GM23338 (cell line): ENCODE measurements at regions not wholly inside any gene's neighbourhood (a gene's known extent, or its start where the extent isn't known, plus 50 kb on each side); places are given as distances from the start of the nearest gene placed in this dataset.

ENCODE experiments used
- ATAC-seq: fragments of 200-7000 bp; cut with Tn5 transposase; 3 replicates; pipeline ENCODE4 v1.9.1; 2020
- DNase-seq: peaks from one replicate; pipeline ENCODE4 v3.0.0-alpha.2; 2015; ENCODE audit warnings: low spot score
- H2AFZ ChIP-seq: fragments of 200-600 bp; sonication (generic); 2 replicates; pipeline ENCODE4 v1.8.0; 2016; ENCODE audit warnings: antibody characterized with exemption, mild to moderate bottlenecking, moderate library complexity
- H3F3A ChIP-seq: fragments of 200-600 bp; sonication (generic); replicated peaks from 2 replicates; pipeline ENCODE4 v1.8.0; 2017; ENCODE audit warnings: antibody characterized with exemption, mixed run types, low read depth
- H3K27ac ChIP-seq: fragments of 200-600 bp; sonication (generic); 2 replicates; pipeline ENCODE4 v1.6.1; 2016; ENCODE audit warnings: low read depth
- H3K27me3 ChIP-seq: fragments of 200-600 bp; sonication (generic); 2 replicates; pipeline ENCODE4 v1.8.0; 2016; ENCODE audit warnings: mild to moderate bottlenecking, mixed run types, moderate library complexity; ENCODE audit not compliant: insufficient read depth
- H3K36me3 ChIP-seq: fragments of 200-600 bp; sonication (generic); 2 replicates; pipeline ENCODE4 v1.8.0; 2016; ENCODE audit warnings: mild to moderate bottlenecking; ENCODE audit not compliant: insufficient read depth
- H3K4me1 ChIP-seq: fragments of 200-600 bp; sonication (generic); 2 replicates; pipeline ENCODE4 v1.8.0; 2016; ENCODE audit warnings: mild to moderate bottlenecking, moderate library complexity; ENCODE audit not compliant: insufficient read depth
- H3K4me2 ChIP-seq: fragments of 200-600 bp; sonication (generic); 2 replicates; pipeline ENCODE4 v1.7.1; 2017; ENCODE audit warnings: mixed run types
- H3K4me3 ChIP-seq: fragments of 200-600 bp; sonication (generic); 2 replicates; pipeline ENCODE4 v1.6.1; 2016; ENCODE audit warnings: mixed run types
- H3K79me2 ChIP-seq: fragments of 200-600 bp; sonication (generic); replicated peaks from 2 replicates; pipeline ENCODE4 v1.8.0; 2017; ENCODE audit warnings: mild to moderate bottlenecking; ENCODE audit not compliant: insufficient read depth
- H3K9me2 ChIP-seq: fragments of 200-600 bp; sonication (generic); 2 replicates; pipeline ENCODE4 v1.8.0; 2017; ENCODE audit not compliant: insufficient read depth
- H4K20me1 ChIP-seq: fragments of 200-600 bp; sonication (generic); replicated peaks from 2 replicates; pipeline ENCODE4 v1.8.0; 2017; ENCODE audit warnings: mild to moderate bottlenecking; ENCODE audit not compliant: insufficient read depth
- H3K27ac Mint-ChIP-seq: 2 replicates; pipeline ENCODE4 v1.8.0; 2020; ENCODE audit warnings: inconsistent platforms, mild to moderate bottlenecking, moderate library complexity, mixed read lengths
- H3K27me3 Mint-ChIP-seq: 3 replicates; pipeline ENCODE4 v1.8.0; 2022; ENCODE audit warnings: low read depth, mild to moderate bottlenecking, moderate library complexity, mixed read lengths, inconsistent platforms; ENCODE audit not compliant: insufficient read depth, poor library complexity
- H3K36me3 Mint-ChIP-seq: 3 replicates; pipeline ENCODE4 v1.8.0; 2021; ENCODE audit warnings: low read depth, mild to moderate bottlenecking, inconsistent platforms, moderate library complexity, mixed read lengths
- H3K4me1 Mint-ChIP-seq: 3 replicates; pipeline ENCODE4 v1.8.0; 2020; ENCODE audit warnings: mild to moderate bottlenecking, inconsistent platforms, mixed read lengths
- H3K4me3 Mint-ChIP-seq: 3 replicates; pipeline ENCODE4 v1.8.0; 2021; ENCODE audit warnings: moderate library complexity, mild to moderate bottlenecking, inconsistent platforms, mixed read lengths
- H3K9me3 Mint-ChIP-seq: 3 replicates; pipeline ENCODE4 v1.8.0; 2020; ENCODE audit warnings: moderate library complexity, mild to moderate bottlenecking, inconsistent platforms, mixed read lengths
- CREB1 ChIP-seq: fragments of 250-450 bp; sonication (Bioruptor Pico); IDR thresholded peaks from 2 replicates; pipeline ENCODE4 v1.5.0; 2020; ENCODE audit warnings: low read depth, mild to moderate bottlenecking, moderate library complexity
- ETS1 ChIP-seq: IDR thresholded peaks from 2 replicates; pipeline ENCODE4 v1.6.1; 2016; ENCODE audit warnings: antibody characterized with exemption
- EZH2 ChIP-seq: fragments of 200-600 bp; sonication (generic); IDR thresholded peaks from one replicate; pipeline ENCODE4 v1.8.0; 2017; ENCODE audit warnings: antibody characterized with exemption, mild to moderate bottlenecking, low read depth; ENCODE audit not compliant: unreplicated experiment
- EZH2phosphoT487 ChIP-seq: fragments of 200-600 bp; sonication (generic); IDR thresholded peaks from one replicate; pipeline ENCODE4 v1.8.1; 2018; ENCODE audit warnings: antibody characterized with exemption; ENCODE audit not compliant: unreplicated experiment
- JUNB ChIP-seq: IDR thresholded peaks from one replicate; pipeline ENCODE4 v1.6.1; 2016; ENCODE audit warnings: antibody characterized with exemption; ENCODE audit not compliant: unreplicated experiment
- NANOG ChIP-seq: IDR thresholded peaks from 2 replicates; pipeline ENCODE4 v1.6.1; 2016; ENCODE audit warnings: antibody characterized with exemption, borderline replicate concordance
- POLR2AphosphoS5 ChIP-seq: IDR thresholded peaks from 2 replicates; pipeline ENCODE4 v1.6.1; 2016; ENCODE audit warnings: antibody characterized with exemption, low read depth
- REST ChIP-seq: IDR thresholded peaks from one replicate; pipeline ENCODE4 v1.6.1; 2018; ENCODE audit warnings: antibody characterized with exemption; ENCODE audit not compliant: unreplicated experiment
- STAT1 ChIP-seq: IDR thresholded peaks from one replicate; pipeline ENCODE4 v1.6.1; 2016; ENCODE audit warnings: antibody characterized with exemption; ENCODE audit not compliant: unreplicated experiment
- ZNF114 ChIP-seq: fragments of 250-450 bp; sonication (Bioruptor Pico); IDR thresholded peaks from 2 replicates; pipeline ENCODE4 v1.5.0; 2020; ENCODE audit warnings: mild to moderate bottlenecking, moderate library complexity
- ZNF331 ChIP-seq: fragments of 250-450 bp; sonication (Bioruptor Pico); IDR thresholded peaks from 2 replicates; pipeline ENCODE4 v1.5.0; 2020; ENCODE audit warnings: low read depth, mild to moderate bottlenecking, moderate library complexity
- ZNF462 ChIP-seq: fragments of 250-450 bp; sonication (Bioruptor Pico); IDR thresholded peaks from 2 replicates; pipeline ENCODE4 v1.5.0; 2020; ENCODE audit warnings: mild to moderate bottlenecking, moderate library complexity
- TF ChIP-seq, protein P1 (sequence below), 2 experiments: fragments of 200-600 bp in 1 of 2; sonication (generic) in 1 of 2; conservative IDR thresholded peaks; 2 replicates each; pipeline versions ENCODE4 v1.5.1 to v1.6.1; 2016 to 2017; ENCODE audit warnings: antibody characterized with exemption in 2 of 2, low read depth in 2 of 2, mild to moderate bottlenecking in 2 of 2, moderate library complexity in 1 of 2

DNA sequence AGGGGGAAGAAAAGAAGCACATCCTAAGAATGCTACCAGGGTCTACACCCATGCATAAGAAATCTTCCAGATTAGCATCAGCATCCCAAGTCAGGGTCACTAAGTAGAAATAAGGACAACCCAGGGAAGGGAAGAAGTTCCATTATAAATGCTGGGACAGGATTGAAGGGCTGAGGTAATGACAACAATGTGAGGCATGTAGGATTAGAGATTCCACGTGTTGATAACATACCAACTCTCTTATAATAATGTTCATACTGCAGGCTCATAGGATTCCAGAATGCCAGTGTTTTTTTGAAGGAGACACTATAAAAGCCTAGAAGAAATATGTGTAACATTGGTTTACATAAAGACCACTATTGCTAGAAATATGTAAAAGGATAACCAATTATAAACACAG lies 201.2 kb downstream of the MID1IP1 start:
- no peaks in the 10 kb centered on the region for H3K9me2 ChIP-seq
- DNase-seq = no peak
- no peak overlapping the region for H3K4me2 ChIP-seq
- Mint-ChIP-seq H3K9me3 (no peaks in the 10 kb centered on the region), H3K27me3 (no peaks in the 10 kb centered on the region), H3K4me3 (no peak overlapping the region), H3K27ac (no peak overlapping the region), H3K36me3 (no peaks in the 10 kb centered on the region), H3K4me1 (no peaks in the 10 kb centered on the region)
- no peaks in the 10 kb centered on the region for H3K27me3 ChIP-seq
- no peaks in the 10 kb centered on the region for H3K79me2 ChIP-seq
- H3K4me1 ChIP-seq = no peaks in the 10 kb centered on the region
- H3K27ac ChIP-seq = no peak overlapping the region
- no peaks in the 10 kb centered on the region for H3K36me3 ChIP-seq
- no peaks in the 10 kb centered on the region for H4K20me1 ChIP-seq
- H3K4me3 ChIP-seq = no peak overlapping the region
- ATAC-seq = no peak
- H3F3A ChIP-seq = no peaks in the 10 kb centered on the region
- no peak overlapping the region for H2AFZ ChIP-seq
- no peak for TF ChIP-seq NANOG
- no peak for TF ChIP-seq ZNF331 (CRISPR knock-in tag)
- no peak for TF ChIP-seq REST
- TF ChIP-seq EZH2phosphoT487 = no peak
- TF ChIP-seq POLR2AphosphoS5 = no peak
- no peak for TF ChIP-seq ZNF462 (CRISPR knock-in tag)
- TF ChIP-seq, protein P1, sequence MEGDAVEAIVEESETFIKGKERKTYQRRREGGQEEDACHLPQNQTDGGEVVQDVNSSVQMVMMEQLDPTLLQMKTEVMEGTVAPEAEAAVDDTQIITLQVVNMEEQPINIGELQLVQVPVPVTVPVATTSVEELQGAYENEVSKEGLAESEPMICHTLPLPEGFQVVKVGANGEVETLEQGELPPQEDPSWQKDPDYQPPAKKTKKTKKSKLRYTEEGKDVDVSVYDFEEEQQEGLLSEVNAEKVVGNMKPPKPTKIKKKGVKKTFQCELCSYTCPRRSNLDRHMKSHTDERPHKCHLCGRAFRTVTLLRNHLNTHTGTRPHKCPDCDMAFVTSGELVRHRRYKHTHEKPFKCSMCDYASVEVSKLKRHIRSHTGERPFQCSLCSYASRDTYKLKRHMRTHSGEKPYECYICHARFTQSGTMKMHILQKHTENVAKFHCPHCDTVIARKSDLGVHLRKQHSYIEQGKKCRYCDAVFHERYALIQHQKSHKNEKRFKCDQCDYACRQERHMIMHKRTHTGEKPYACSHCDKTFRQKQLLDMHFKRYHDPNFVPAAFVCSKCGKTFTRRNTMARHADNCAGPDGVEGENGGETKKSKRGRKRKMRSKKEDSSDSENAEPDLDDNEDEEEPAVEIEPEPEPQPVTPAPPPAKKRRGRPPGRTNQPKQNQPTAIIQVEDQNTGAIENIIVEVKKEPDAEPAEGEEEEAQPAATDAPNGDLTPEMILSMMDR (conservative IDR thresholded peaks at IDR 0.05; ENCODE audit: low read depth in 2 of 2) = no peak
- no peak for TF ChIP-seq EZH2
- TF ChIP-seq JUNB = no peak
- TF ChIP-seq ETS1 = no peak
- no peak for TF ChIP-seq STAT1
- no peak for TF ChIP-seq CREB1
- no peak for TF ChIP-seq ZNF114 (CRISPR knock-in tag)
